ENCODE measurements at regions not wholly inside any gene's neighbourhood (a gene's known extent, or its start where the extent isn't known, plus 50 kb on each side); places are given as distances from the start of the nearest gene placed in this dataset.

DNA sequence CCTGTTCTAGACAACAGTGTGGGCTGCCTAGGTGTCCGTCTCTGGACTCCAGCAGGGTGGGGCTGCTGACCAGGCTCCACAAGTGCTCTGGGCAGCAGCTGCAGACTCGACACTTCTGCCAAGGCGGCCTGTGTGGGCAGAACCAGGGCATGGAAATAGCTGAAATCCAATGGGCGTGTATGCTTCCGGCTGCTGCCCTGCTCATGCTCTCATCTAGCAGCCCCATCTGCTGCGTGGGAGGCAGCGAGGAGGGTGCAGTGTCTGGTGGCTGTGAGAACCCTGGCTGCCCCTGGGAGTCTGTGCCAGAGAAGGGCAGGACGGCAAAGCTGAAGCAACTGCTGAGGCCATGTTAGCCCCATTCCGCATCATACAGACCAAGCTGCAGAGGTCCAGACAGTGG, 174.9 kb downstream of the SOX11 start:
- TF ChIP-seq POLR2A (IDR thresholded peaks at IDR 0.05; ENCODE audit: control extremely low read depth in 1 of 2, low read depth in 2 of 2, low read length in 2 of 2) (no peak), EZH2 (IDR thresholded peaks at IDR 0.05; ENCODE audit: low read depth, low read length, severe bottlenecking) (no peak), BCL11A (IDR thresholded peaks at IDR 0.05; ENCODE audit: low read depth in 2 of 2, low read length in 2 of 2) (no peak), RFX5 (IDR thresholded peaks at IDR 0.05; ENCODE audit: borderline replicate concordance, low read depth, low read length) (no peak), POLR2AphosphoS5 (IDR thresholded peaks at IDR 0.05; ENCODE audit: low read depth, low read length) (no peak), JUND (IDR thresholded peaks at IDR 0.05; ENCODE audit: low read length) (no peak), RAD21 (IDR thresholded peaks at IDR 0.05 in 1 of 2, conservative IDR thresholded peaks at IDR 0.05 in 1 of 2; ENCODE audit: low read depth in 2 of 2, low read length in 2 of 2) (no peak)
- TF ChIP-seq, protein P1, sequence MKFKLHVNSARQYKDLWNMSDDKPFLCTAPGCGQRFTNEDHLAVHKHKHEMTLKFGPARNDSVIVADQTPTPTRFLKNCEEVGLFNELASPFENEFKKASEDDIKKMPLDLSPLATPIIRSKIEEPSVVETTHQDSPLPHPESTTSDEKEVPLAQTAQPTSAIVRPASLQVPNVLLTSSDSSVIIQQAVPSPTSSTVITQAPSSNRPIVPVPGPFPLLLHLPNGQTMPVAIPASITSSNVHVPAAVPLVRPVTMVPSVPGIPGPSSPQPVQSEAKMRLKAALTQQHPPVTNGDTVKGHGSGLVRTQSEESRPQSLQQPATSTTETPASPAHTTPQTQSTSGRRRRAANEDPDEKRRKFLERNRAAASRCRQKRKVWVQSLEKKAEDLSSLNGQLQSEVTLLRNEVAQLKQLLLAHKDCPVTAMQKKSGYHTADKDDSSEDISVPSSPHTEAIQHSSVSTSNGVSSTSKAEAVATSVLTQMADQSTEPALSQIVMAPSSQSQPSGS (IDR thresholded peaks at IDR 0.05; ENCODE audit: low read length), result no peak
- TF ChIP-seq, protein P2, sequence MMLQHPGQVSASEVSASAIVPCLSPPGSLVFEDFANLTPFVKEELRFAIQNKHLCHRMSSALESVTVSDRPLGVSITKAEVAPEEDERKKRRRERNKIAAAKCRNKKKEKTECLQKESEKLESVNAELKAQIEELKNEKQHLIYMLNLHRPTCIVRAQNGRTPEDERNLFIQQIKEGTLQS (IDR thresholded peaks at IDR 0.05; ENCODE audit: insufficient read depth, low read depth, low read length), result no peak
- TF ChIP-seq, protein P3, sequence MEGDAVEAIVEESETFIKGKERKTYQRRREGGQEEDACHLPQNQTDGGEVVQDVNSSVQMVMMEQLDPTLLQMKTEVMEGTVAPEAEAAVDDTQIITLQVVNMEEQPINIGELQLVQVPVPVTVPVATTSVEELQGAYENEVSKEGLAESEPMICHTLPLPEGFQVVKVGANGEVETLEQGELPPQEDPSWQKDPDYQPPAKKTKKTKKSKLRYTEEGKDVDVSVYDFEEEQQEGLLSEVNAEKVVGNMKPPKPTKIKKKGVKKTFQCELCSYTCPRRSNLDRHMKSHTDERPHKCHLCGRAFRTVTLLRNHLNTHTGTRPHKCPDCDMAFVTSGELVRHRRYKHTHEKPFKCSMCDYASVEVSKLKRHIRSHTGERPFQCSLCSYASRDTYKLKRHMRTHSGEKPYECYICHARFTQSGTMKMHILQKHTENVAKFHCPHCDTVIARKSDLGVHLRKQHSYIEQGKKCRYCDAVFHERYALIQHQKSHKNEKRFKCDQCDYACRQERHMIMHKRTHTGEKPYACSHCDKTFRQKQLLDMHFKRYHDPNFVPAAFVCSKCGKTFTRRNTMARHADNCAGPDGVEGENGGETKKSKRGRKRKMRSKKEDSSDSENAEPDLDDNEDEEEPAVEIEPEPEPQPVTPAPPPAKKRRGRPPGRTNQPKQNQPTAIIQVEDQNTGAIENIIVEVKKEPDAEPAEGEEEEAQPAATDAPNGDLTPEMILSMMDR (IDR thresholded peaks at IDR 0.05; ENCODE audit: control extremely low read depth in 1 of 3, insufficient read depth in 1 of 3, low read depth in 1 of 3, low read length in 3 of 3), result no peak

Data from H1 (cell line).